ENCODE measurements at regions not wholly inside any gene's neighbourhood (a gene's known extent, or its start where the extent isn't known, plus 50 kb on each side); places are given as distances from the start of the nearest gene placed in this dataset.
"Not testable (repeated sequence)": the region's sequence is repeated elsewhere in the genome, so short reads cannot be mapped to it uniquely, and the experiment has no call there.

GRCh38 chrY:17716329-17717043 lies 163.5 kb downstream of the CDY2B start:
- RAD21 ChIA-PET (ENCODE audit: low non-redundant PET in 1 of 2, low total read pairs in 2 of 2, uncharacterized antibody in 2 of 2, unreplicated experiment in 2 of 2); CTCF ChIA-PET: not testable (repeated sequence)

GRCh38 chrY:17668037-17668436 lies 212.0 kb downstream of the CDY2B start:
- H3K27me3 ChIP-seq (ENCODE audit: insufficient read depth, low read length); H3K4me2 ChIP-seq (ENCODE audit: low read length); BruUV-seq (replicated peaks); CTCF ChIA-PET; H3K4me1 ChIP-seq (ENCODE audit: control insufficient read depth in 1 of 2, insufficient read depth in 2 of 2, low read length in 2 of 2); H3K9ac ChIP-seq (ENCODE audit: low read length); POLR2A ChIA-PET; RAD21 ChIA-PET (ENCODE audit: low non-redundant PET in 1 of 2, low total read pairs in 2 of 2, uncharacterized antibody in 2 of 2, unreplicated experiment in 2 of 2); H3K36me3 ChIP-seq (ENCODE audit: control insufficient read depth in 1 of 2, insufficient read depth in 2 of 2, low read length in 2 of 2); H3K79me2 ChIP-seq (ENCODE audit: insufficient read depth, low read length); H3K4me3 ChIP-seq (replicated peaks in 1 of 2; ENCODE audit: low read depth in 1 of 2, low read length in 2 of 2); H2AFZ ChIP-seq (ENCODE audit: low read depth, low read length, poor library complexity, severe bottlenecking); intact Hi-C loops (cut with micrococcal nuclease); H4K20me1 ChIP-seq (ENCODE audit: insufficient read depth); H3K27ac ChIP-seq (ENCODE audit: low read depth, low read length); DNase-seq (ENCODE audit: low read depth, low spot score); H3K9me3 ChIP-seq (ENCODE audit: control insufficient read depth in 1 of 2, insufficient read depth in 1 of 2, low read depth in 1 of 2, low read length in 2 of 2); H3K9me2 ChIP-seq (ENCODE audit: insufficient read depth); ATAC-seq: not testable (repeated sequence)

More at GRCh38 chrY:17716329-17717043, 163.5 kb downstream of the CDY2B start:
- intact Hi-C loops (cut with micrococcal nuclease); H3K36me3 ChIP-seq (ENCODE audit: control insufficient read depth in 1 of 2, insufficient read depth in 2 of 2, low read length in 2 of 2); POLR2A ChIA-PET; H4K20me1 ChIP-seq (ENCODE audit: insufficient read depth); H3K27me3 ChIP-seq (ENCODE audit: insufficient read depth, low read length); H3K4me3 ChIP-seq (replicated peaks in 1 of 2; ENCODE audit: low read depth in 1 of 2, low read length in 2 of 2); H3K9me2 ChIP-seq (ENCODE audit: insufficient read depth); ATAC-seq; H3K4me2 ChIP-seq (ENCODE audit: low read length); H3K79me2 ChIP-seq (ENCODE audit: insufficient read depth, low read length); DNase-seq (ENCODE audit: low read depth, low spot score); H3K9ac ChIP-seq (ENCODE audit: low read length); H3K9me3 ChIP-seq (ENCODE audit: control insufficient read depth in 1 of 2, insufficient read depth in 1 of 2, low read depth in 1 of 2, low read length in 2 of 2); BruUV-seq (replicated peaks); H3K27ac ChIP-seq (ENCODE audit: low read depth, low read length); H3K4me1 ChIP-seq (ENCODE audit: control insufficient read depth in 1 of 2, insufficient read depth in 2 of 2, low read length in 2 of 2); H2AFZ ChIP-seq (ENCODE audit: low read depth, low read length, poor library complexity, severe bottlenecking): not testable (repeated sequence)

- CTCF ChIA-PET; ATAC-seq; DNase-seq (ENCODE audit: low read depth, low spot score); H3K4me3 ChIP-seq (replicated peaks in 1 of 2; ENCODE audit: low read depth in 1 of 2, low read length in 2 of 2); H3K9me3 ChIP-seq (ENCODE audit: control insufficient read depth in 1 of 2, insufficient read depth in 1 of 2, low read depth in 1 of 2, low read length in 2 of 2); H3K27me3 ChIP-seq (ENCODE audit: insufficient read depth, low read length); H3K79me2 ChIP-seq (ENCODE audit: insufficient read depth, low read length); H3K27ac ChIP-seq (ENCODE audit: low read depth, low read length); intact Hi-C loops (cut with micrococcal nuclease); H4K20me1 ChIP-seq (ENCODE audit: insufficient read depth); BruUV-seq (replicated peaks); H3K9ac ChIP-seq (ENCODE audit: low read length); H3K4me2 ChIP-seq (ENCODE audit: low read length); H3K9me2 ChIP-seq (ENCODE audit: insufficient read depth); RAD21 ChIA-PET (ENCODE audit: low non-redundant PET in 1 of 2, low total read pairs in 2 of 2, uncharacterized antibody in 2 of 2, unreplicated experiment in 2 of 2); H3K4me1 ChIP-seq (ENCODE audit: control insufficient read depth in 1 of 2, insufficient read depth in 2 of 2, low read length in 2 of 2); H3K36me3 ChIP-seq (ENCODE audit: control insufficient read depth in 1 of 2, insufficient read depth in 2 of 2, low read length in 2 of 2); POLR2A ChIA-PET; H2AFZ ChIP-seq (ENCODE audit: low read depth, low read length, poor library complexity, severe bottlenecking): not testable (repeated sequence)
Measured at GRCh38 chrY:17643052-17643451, 237.0 kb downstream of the CDY2B start.

GRCh38 chrY:17634484-17634883 lies 245.5 kb downstream of the CDY2B start:
- H3K9ac ChIP-seq (ENCODE audit: low read length); DNase-seq (ENCODE audit: low read depth, low spot score); H3K9me2 ChIP-seq (ENCODE audit: insufficient read depth); CTCF ChIA-PET; ATAC-seq; H2AFZ ChIP-seq (ENCODE audit: low read depth, low read length, poor library complexity, severe bottlenecking); BruUV-seq (replicated peaks); H4K20me1 ChIP-seq (ENCODE audit: insufficient read depth); RAD21 ChIA-PET (ENCODE audit: low non-redundant PET in 1 of 2, low total read pairs in 2 of 2, uncharacterized antibody in 2 of 2, unreplicated experiment in 2 of 2); POLR2A ChIA-PET; H3K36me3 ChIP-seq (ENCODE audit: control insufficient read depth in 1 of 2, insufficient read depth in 2 of 2, low read length in 2 of 2); H3K79me2 ChIP-seq (ENCODE audit: insufficient read depth, low read length); H3K9me3 ChIP-seq (ENCODE audit: control insufficient read depth in 1 of 2, insufficient read depth in 1 of 2, low read depth in 1 of 2, low read length in 2 of 2); H3K27ac ChIP-seq (ENCODE audit: low read depth, low read length); H3K4me2 ChIP-seq (ENCODE audit: low read length); intact Hi-C loops (cut with micrococcal nuclease); H3K4me1 ChIP-seq (ENCODE audit: control insufficient read depth in 1 of 2, insufficient read depth in 2 of 2, low read length in 2 of 2); H3K27me3 ChIP-seq (ENCODE audit: insufficient read depth, low read length); H3K4me3 ChIP-seq (replicated peaks in 1 of 2; ENCODE audit: low read depth in 1 of 2, low read length in 2 of 2): not testable (repeated sequence)
